Endothelial cell of umbilical vein (primary cell): ENCODE measurements at regions not wholly inside any gene's neighbourhood (a gene's known extent, or its start where the extent isn't known, plus 50 kb on each side); places are given as distances from the start of the nearest gene placed in this dataset.

Source experiments
- GATA2 ChIP-seq: IDR thresholded peaks from 2 replicates; pipeline ENCODE4 v1.7.0; 2011; ENCODE audit warnings: low read depth, mild to moderate bottlenecking, moderate library complexity, mixed read lengths, low read length; ENCODE audit not compliant: insufficient read length, insufficient read depth
- JUN ChIP-seq: IDR thresholded peaks from 2 replicates; pipeline ENCODE4 v1.6.1; 2011; ENCODE audit warnings: borderline replicate concordance, low read depth; ENCODE audit not compliant: insufficient read length, insufficient read depth
- MYC ChIP-seq: IDR thresholded peaks from one replicate; pipeline ENCODE4 v1.6.1; 2011; ENCODE audit warnings: mild to moderate bottlenecking, low read depth, low read length
- POLR2A ChIP-seq: IDR thresholded peaks from 2 replicates; pipeline ENCODE4 v1.6.1; 2012; ENCODE audit warnings: low read depth, mild to moderate bottlenecking, control low read depth, low read length
- POLR2AphosphoS5 ChIP-seq: IDR thresholded peaks from 2 replicates; pipeline ENCODE4 v1.6.1; 2012; ENCODE audit warnings: low read depth, mild to moderate bottlenecking, control low read depth, low read length, moderate library complexity; ENCODE audit not compliant: insufficient read depth
- TF ChIP-seq, protein P1 (sequence below), 2 donors: IDR thresholded peaks; 1 replicate in 1 of 2; 2 replicates in 1 of 2; pipeline ENCODE4 v1.5.1; 2011; ENCODE audit warnings: low read length in 2 of 2, mild to moderate bottlenecking in 2 of 2, moderate library complexity in 2 of 2, control low read depth in 1 of 2, inconsistent platforms in 1 of 2, low read depth in 1 of 2; ENCODE audit not compliant: insufficient read depth in 1 of 2; ENCODE audit errors: extremely low read depth in 1 of 2
- TF ChIP-seq, protein P2 (sequence below): IDR thresholded peaks from 2 replicates; pipeline ENCODE4 v1.6.1; 2011; ENCODE audit not compliant: insufficient read depth, insufficient read length

- TF ChIP-seq, protein P1, sequence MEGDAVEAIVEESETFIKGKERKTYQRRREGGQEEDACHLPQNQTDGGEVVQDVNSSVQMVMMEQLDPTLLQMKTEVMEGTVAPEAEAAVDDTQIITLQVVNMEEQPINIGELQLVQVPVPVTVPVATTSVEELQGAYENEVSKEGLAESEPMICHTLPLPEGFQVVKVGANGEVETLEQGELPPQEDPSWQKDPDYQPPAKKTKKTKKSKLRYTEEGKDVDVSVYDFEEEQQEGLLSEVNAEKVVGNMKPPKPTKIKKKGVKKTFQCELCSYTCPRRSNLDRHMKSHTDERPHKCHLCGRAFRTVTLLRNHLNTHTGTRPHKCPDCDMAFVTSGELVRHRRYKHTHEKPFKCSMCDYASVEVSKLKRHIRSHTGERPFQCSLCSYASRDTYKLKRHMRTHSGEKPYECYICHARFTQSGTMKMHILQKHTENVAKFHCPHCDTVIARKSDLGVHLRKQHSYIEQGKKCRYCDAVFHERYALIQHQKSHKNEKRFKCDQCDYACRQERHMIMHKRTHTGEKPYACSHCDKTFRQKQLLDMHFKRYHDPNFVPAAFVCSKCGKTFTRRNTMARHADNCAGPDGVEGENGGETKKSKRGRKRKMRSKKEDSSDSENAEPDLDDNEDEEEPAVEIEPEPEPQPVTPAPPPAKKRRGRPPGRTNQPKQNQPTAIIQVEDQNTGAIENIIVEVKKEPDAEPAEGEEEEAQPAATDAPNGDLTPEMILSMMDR (IDR thresholded peaks at IDR 0.05; ENCODE audit: extremely low read depth in 1 of 2, insufficient read depth in 1 of 2, low read depth in 1 of 2, low read length in 2 of 2), result no peak
- no peak for TF ChIP-seq POLR2A
- no peak for TF ChIP-seq MYC
- TF ChIP-seq, protein P2, sequence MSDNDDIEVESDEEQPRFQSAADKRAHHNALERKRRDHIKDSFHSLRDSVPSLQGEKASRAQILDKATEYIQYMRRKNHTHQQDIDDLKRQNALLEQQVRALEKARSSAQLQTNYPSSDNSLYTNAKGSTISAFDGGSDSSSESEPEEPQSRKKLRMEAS, result no peak
- no peak for TF ChIP-seq POLR2AphosphoS5
- TF ChIP-seq JUN, result no peak
- TF ChIP-seq GATA2, result no peak
Measured at GRCh38 chr17:53941231-53941630, 118.5 kb downstream of the KIF2B start.
